ENCODE measurements at regions not wholly inside any gene's neighbourhood (a gene's known extent, or its start where the extent isn't known, plus 50 kb on each side); places are given as distances from the start of the nearest gene placed in this dataset.

- TF ChIP-seq CTCF (IDR thresholded peaks at IDR 0.05), result no peak
- Histone ChIP-seq H3K27ac (no peak overlapping the region), H3K27me3 (no peaks in the 10 kb centered on the region), H3K4me1 (ENCODE audit: control insufficient read depth in 1 of 2, insufficient read depth in 1 of 2, low read depth in 1 of 2, low read length in 1 of 2) (no peaks in the 10 kb centered on the region), H3K9me3 (no peaks in the 10 kb centered on the region), H3K4me3 (ENCODE audit: low read depth in 1 of 2, low read length in 1 of 2) (no peak overlapping the region), H3K36me3 (no peaks in the 10 kb centered on the region)
Measured at GRCh38 chr3:159208050-159208449, 406.2 kb downstream of the MFSD1 start.

GRCh38 chr3:159209459-159209858, 407.6 kb downstream of the MFSD1 start:
- TF ChIP-seq CTCF (IDR thresholded peaks at IDR 0.05), result no peak
- Histone ChIP-seq H3K27me3 (no peaks in the 10 kb centered on the region), H3K36me3 (no peaks in the 10 kb centered on the region), H3K27ac (no peak overlapping the region), H3K4me1 (ENCODE audit: control insufficient read depth in 1 of 2, insufficient read depth in 1 of 2, low read depth in 1 of 2, low read length in 1 of 2) (no peaks in the 10 kb centered on the region), H3K4me3 (ENCODE audit: low read depth in 1 of 2, low read length in 1 of 2) (no peak overlapping the region), H3K9me3 (no peaks in the 10 kb centered on the region)

GRCh38 chr3:159210336-159210735, 408.5 kb downstream of the MFSD1 start:
- no peaks in the 10 kb centered on the region for H3K9me3 ChIP-seq
- TF ChIP-seq CTCF (IDR thresholded peaks at IDR 0.05), result no peak

GRCh38 chr3:159216311-159216710, 414.5 kb downstream of the MFSD1 start:
- no peaks in the 10 kb centered on the region for H3K4me1 ChIP-seq (ENCODE audit: control insufficient read depth in 1 of 2, insufficient read depth in 1 of 2, low read depth in 1 of 2, low read length in 1 of 2)
- H3K27me3 ChIP-seq, result no peaks in the 10 kb centered on the region
- H3K36me3 ChIP-seq, result no peaks in the 10 kb centered on the region
- no peak for TF ChIP-seq CTCF (IDR thresholded peaks at IDR 0.05)
- no peak overlapping the region for H3K27ac ChIP-seq
- no peak overlapping the region for H3K4me3 ChIP-seq (ENCODE audit: low read depth in 1 of 2, low read length in 1 of 2)
- H3K9me3 ChIP-seq, result no peaks in the 10 kb centered on the region

More at GRCh38 chr3:159210336-159210735, 408.5 kb downstream of the MFSD1 start:
- Histone ChIP-seq H3K27ac (no peak overlapping the region), H3K4me1 (ENCODE audit: control insufficient read depth in 1 of 2, insufficient read depth in 1 of 2, low read depth in 1 of 2, low read length in 1 of 2) (no peaks in the 10 kb centered on the region), H3K27me3 (no peaks in the 10 kb centered on the region), H3K4me3 (ENCODE audit: low read depth in 1 of 2, low read length in 1 of 2) (no peak overlapping the region), H3K36me3 (no peaks in the 10 kb centered on the region)

GRCh38 chr3:159219231-159219630, 417.4 kb downstream of the MFSD1 start:
- TF ChIP-seq CTCF (IDR thresholded peaks at IDR 0.05), result no peak
- H3K36me3 ChIP-seq, result no peaks in the 10 kb centered on the region
- no peaks in the 10 kb centered on the region for H3K27me3 ChIP-seq
- no peaks in the 10 kb centered on the region for H3K9me3 ChIP-seq
- no peaks in the 10 kb centered on the region for H3K4me1 ChIP-seq (ENCODE audit: control insufficient read depth in 1 of 2, insufficient read depth in 1 of 2, low read depth in 1 of 2, low read length in 1 of 2)
- no peak overlapping the region for H3K4me3 ChIP-seq (ENCODE audit: low read depth in 1 of 2, low read length in 1 of 2)
- H3K27ac ChIP-seq, result no peak overlapping the region

GRCh38 chr3:159221335-159221734, 419.5 kb downstream of the MFSD1 start:
- Histone ChIP-seq H3K27ac (no peak overlapping the region), H3K36me3 (no peaks in the 10 kb centered on the region), H3K27me3 (no peaks in the 10 kb centered on the region), H3K4me1 (ENCODE audit: control insufficient read depth in 1 of 2, insufficient read depth in 1 of 2, low read depth in 1 of 2, low read length in 1 of 2) (no peaks in the 10 kb centered on the region), H3K9me3 (no peaks in the 10 kb centered on the region), H3K4me3 (ENCODE audit: low read depth in 1 of 2, low read length in 1 of 2) (no peak overlapping the region)
- TF ChIP-seq CTCF (IDR thresholded peaks at IDR 0.05), result no peak

Data from neutrophil (primary cell).